ENCODE measurements at regions not wholly inside any gene's neighbourhood (a gene's known extent, or its start where the extent isn't known, plus 50 kb on each side); places are given as distances from the start of the nearest gene placed in this dataset.
"Not testable (repeated sequence)": the region's sequence is repeated elsewhere in the genome, so short reads cannot be mapped to it uniquely, and the experiment has no call there.

GRCh38 chr5:104111632-104112031 lies 549.0 kb upstream of the NUDT12 start:
- no peak for DNase-seq (ENCODE audit: low spot score)

GRCh38 chr5:104096451-104096850 lies 533.9 kb upstream of the NUDT12 start:
- no peak for DNase-seq (ENCODE audit: low spot score)

GRCh38 chr5:104095527-104095926 lies 532.9 kb upstream of the NUDT12 start:
- no peak for DNase-seq (ENCODE audit: low spot score)

- no peak for DNase-seq (ENCODE audit: low spot score)
These were observed 526.5 kb upstream of the NUDT12 start for GRCh38 chr5:104088876-104089778.

- no peak for DNase-seq (ENCODE audit: low spot score)
These were observed 522.3 kb upstream of the NUDT12 start for GRCh38 chr5:104084896-104085295.

- no peak for DNase-seq (ENCODE audit: low spot score)
These were observed 520.2 kb upstream of the NUDT12 start for GRCh38 chr5:104082754-104083153.

- no peak for DNase-seq (ENCODE audit: low spot score)
These were observed 518.6 kb upstream of the NUDT12 start for GRCh38 chr5:104081232-104081631.

GRCh38 chr5:104080646-104081175 lies 518.1 kb upstream of the NUDT12 start:
- no peak for DNase-seq (ENCODE audit: low spot score)

GRCh38 chr5:104079861-104080645 lies 517.5 kb upstream of the NUDT12 start:
- DNase-seq (ENCODE audit: low spot score) = not testable (repeated sequence)

- DNase-seq (ENCODE audit: low spot score) = no peak
These were observed 509.3 kb upstream of the NUDT12 start for GRCh38 chr5:104071887-104072286.

GRCh38 chr5:104062621-104063377 lies 500.2 kb upstream of the NUDT12 start:
- DNase-seq (ENCODE audit: low spot score) = no peak

- DNase-seq (ENCODE audit: low spot score) = no peak
These were observed 499.1 kb upstream of the NUDT12 start for GRCh38 chr5:104061707-104062106.

GRCh38 chr5:104053353-104053649 lies 490.7 kb upstream of the NUDT12 start:
- DNase-seq (ENCODE audit: low spot score) = no peak

GRCh38 chr5:104052558-104053352 lies 490.2 kb upstream of the NUDT12 start:
- DNase-seq (ENCODE audit: low spot score) = no peak

- DNase-seq (ENCODE audit: low spot score) = no peak
These were observed 487.8 kb upstream of the NUDT12 start for GRCh38 chr5:104050436-104050835.

GRCh38 chr5:104049752-104050151 lies 487.2 kb upstream of the NUDT12 start:
- DNase-seq (ENCODE audit: low spot score) = no peak

- no peak for DNase-seq (ENCODE audit: low spot score)
These were observed 485.6 kb upstream of the NUDT12 start for GRCh38 chr5:104048231-104048630.

GRCh38 chr5:104045987-104046386 lies 483.4 kb upstream of the NUDT12 start:
- no peak for DNase-seq (ENCODE audit: low spot score)

- not testable (repeated sequence) for DNase-seq (ENCODE audit: low spot score)
These were observed 477.3 kb upstream of the NUDT12 start for GRCh38 chr5:104039871-104040270.

GRCh38 chr5:104037136-104037535 lies 474.5 kb upstream of the NUDT12 start:
- not testable (repeated sequence) for DNase-seq (ENCODE audit: low spot score)

- DNase-seq (ENCODE audit: low spot score) = not testable (repeated sequence)
These were observed 470.6 kb upstream of the NUDT12 start for GRCh38 chr5:104033186-104033585.

All from CD4-positive, alpha-beta T cell treated with Interleukin-6 at 100 ng/mL for 8 hours (primary cell).